ENCODE measurements at regions not wholly inside any gene's neighbourhood (a gene's known extent, or its start where the extent isn't known, plus 50 kb on each side); places are given as distances from the start of the nearest gene placed in this dataset.

- no peak for TF ChIP-seq EZH2 (IDR thresholded peaks at IDR 0.05)
- TF ChIP-seq POLR2AphosphoS5 (IDR thresholded peaks at IDR 0.05; ENCODE audit: borderline replicate concordance, low read depth, low read length): no peak; the same call in 1 of the 2 replicates
- no peak for TF ChIP-seq FOXP2 (optimal IDR thresholded peaks at IDR 0.05; ENCODE audit: control extremely low read depth, extremely low read length, insufficient read depth)
Measured at GRCh38 chr10:53140506-53140905, 367.9 kb upstream of the MBL2 start.

Data from SK-N-MC (cell line).